ENCODE measurements at regions not wholly inside any gene's neighbourhood (a gene's known extent, or its start where the extent isn't known, plus 50 kb on each side); places are given as distances from the start of the nearest gene placed in this dataset.

- POLR2A ChIA-PET: no interaction called here
- no peak overlapping the region for H3K4me2 ChIP-seq (ENCODE audit: low read length)
- BruUV-seq (replicated peaks): no TSS peak
- H4K20me1 ChIP-seq (ENCODE audit: insufficient read depth, low read length): no peaks in the 10 kb centered on the region
- no peak for DNase-seq (ENCODE audit: low spot score)
- H3K36me3 ChIP-seq (ENCODE audit: insufficient read depth, low read length): no peaks in the 10 kb centered on the region
- CTCF ChIA-PET (ENCODE audit: unreplicated experiment): no interaction called here
- H3K9me3 ChIP-seq (ENCODE audit: low read length): no peaks in the 10 kb centered on the region
- no peak overlapping the region for H3K4me3 ChIP-seq (ENCODE audit: low read depth, low read length, poor library complexity, severe bottlenecking)
- H3K27ac ChIP-seq (ENCODE audit: low read depth, low read length, poor library complexity, severe bottlenecking): no peak overlapping the region
- H2AFZ ChIP-seq (ENCODE audit: low read length): no peak overlapping the region
- TF ChIP-seq EZH2phosphoT487 (IDR thresholded peaks at IDR 0.05; ENCODE audit: borderline replicate concordance, low read depth, low read length) (no peak), CTCF (conservative IDR thresholded peaks at IDR 0.05; ENCODE audit: low read length) (no peak)
- no peaks in the 10 kb centered on the region for H3K9me2 ChIP-seq (ENCODE audit: insufficient read depth, low read length)
- intact Hi-C loops (cut with micrococcal nuclease; ENCODE audit: unreplicated experiment): no loop called here
- H3K79me2 ChIP-seq (ENCODE audit: insufficient read depth, low read depth, low read length): no peaks in the 10 kb centered on the region
- no peaks in the 10 kb centered on the region for H3K4me1 ChIP-seq (ENCODE audit: insufficient read depth, low read length, poor library complexity, severe bottlenecking)
These were observed 187.7 kb upstream of the RNPC3 start for GRCh38 chr1:103337779-103338178.

GRCh38 chr1:103336408-103336807 is 189.1 kb upstream of the RNPC3 start:
- DNase-seq (ENCODE audit: low spot score): no peak
- TF ChIP-seq EZH2phosphoT487 (IDR thresholded peaks at IDR 0.05; ENCODE audit: borderline replicate concordance, low read depth, low read length) (no peak), CTCF (conservative IDR thresholded peaks at IDR 0.05; ENCODE audit: low read length) (no peak)

GRCh38 chr1:103333141-103333540 is 192.4 kb upstream of the RNPC3 start:
- Histone ChIP-seq H3K4me2 (ENCODE audit: low read length) (no peak overlapping the region), H2AFZ (ENCODE audit: low read length) (no peak overlapping the region), H3K9me3 (ENCODE audit: low read length) (no peaks in the 10 kb centered on the region), H3K27ac (ENCODE audit: low read depth, low read length, poor library complexity, severe bottlenecking) (no peak overlapping the region), H4K20me1 (ENCODE audit: insufficient read depth, low read length) (no peaks in the 10 kb centered on the region), H3K79me2 (ENCODE audit: insufficient read depth, low read depth, low read length) (no peaks in the 10 kb centered on the region), H3K4me3 (ENCODE audit: low read depth, low read length, poor library complexity, severe bottlenecking) (no peak overlapping the region), H3K9me2 (ENCODE audit: insufficient read depth, low read length) (no peaks in the 10 kb centered on the region), H3K4me1 (ENCODE audit: insufficient read depth, low read length, poor library complexity, severe bottlenecking) (no peaks in the 10 kb centered on the region), H3K36me3 (ENCODE audit: insufficient read depth, low read length) (no peaks in the 10 kb centered on the region)
- no peak for DNase-seq (ENCODE audit: low spot score)
- BruUV-seq (replicated peaks): no TSS peak
- ChIA-PET POLR2A (no interaction called here), CTCF (ENCODE audit: unreplicated experiment) (no interaction called here)
- intact Hi-C loops (cut with micrococcal nuclease; ENCODE audit: unreplicated experiment): no loop called here
- TF ChIP-seq CTCF (conservative IDR thresholded peaks at IDR 0.05; ENCODE audit: low read length): no peak
- TF ChIP-seq EZH2phosphoT487 (IDR thresholded peaks at IDR 0.05; ENCODE audit: borderline replicate concordance, low read depth, low read length): no peak

More at GRCh38 chr1:103336408-103336807, 189.1 kb upstream of the RNPC3 start:
- intact Hi-C loops (cut with micrococcal nuclease; ENCODE audit: unreplicated experiment): no loop called here
- Histone ChIP-seq H4K20me1 (ENCODE audit: insufficient read depth, low read length) (no peaks in the 10 kb centered on the region), H3K27ac (ENCODE audit: low read depth, low read length, poor library complexity, severe bottlenecking) (no peak overlapping the region), H3K9me3 (ENCODE audit: low read length) (no peaks in the 10 kb centered on the region), H2AFZ (ENCODE audit: low read length) (no peak overlapping the region), H3K4me3 (ENCODE audit: low read depth, low read length, poor library complexity, severe bottlenecking) (no peak overlapping the region), H3K36me3 (ENCODE audit: insufficient read depth, low read length) (no peaks in the 10 kb centered on the region), H3K4me2 (ENCODE audit: low read length) (no peak overlapping the region), H3K79me2 (ENCODE audit: insufficient read depth, low read depth, low read length) (no peaks in the 10 kb centered on the region), H3K9me2 (ENCODE audit: insufficient read depth, low read length) (no peaks in the 10 kb centered on the region), H3K4me1 (ENCODE audit: insufficient read depth, low read length, poor library complexity, severe bottlenecking) (no peaks in the 10 kb centered on the region)
- BruUV-seq (replicated peaks): no TSS peak
- ChIA-PET CTCF (ENCODE audit: unreplicated experiment) (no interaction called here), POLR2A (interaction anchor here (0.6 kb wide), 1 partner anchor 85 kb away, joined by 3 read pairs; no protein-coding TSS in a partner anchor)

All from OCI-LY7 (cell line).